Natural killer cell treated with Interleukin-12 subunit alpha and Interleukin-12 subunit beta and Interleukin-15 and Interleukin-18, amount 100 ng/mL, for 72 hours (primary cell): ENCODE measurements at regions not wholly inside any gene's neighbourhood (a gene's known extent, or its start where the extent isn't known, plus 50 kb on each side); places are given as distances from the start of the nearest gene placed in this dataset.

Experiments used
- ATAC-seq, 2 donors: fragments of 150-1000 bp; cut with Tn5 transposase in 1 of 2; sonication (Bioruptor Pico), chemical (Tn5 transposase) in 1 of 2; 2 replicates each; pipeline ENCODE4 v1.10.0; 2021
- DNase-seq: peaks from one replicate; pipeline ENCODE4 v3.0.0; 2022; ENCODE audit warnings: low spot score
- H3K27ac Mint-ChIP-seq, 2 donors: 1 replicate in 1 of 2; 2 replicates in 1 of 2; pipeline ENCODE4 v1.8.0; 2022; ENCODE audit warnings: mixed read lengths in 2 of 2, mild to moderate bottlenecking in 1 of 2, moderate library complexity in 1 of 2
- H3K27me3 Mint-ChIP-seq, 2 donors: 1 replicate in 1 of 2; 2 replicates in 1 of 2; pipeline ENCODE4 v1.8.0; 2022; ENCODE audit warnings: mixed read lengths in 2 of 2
- H3K36me3 Mint-ChIP-seq: one replicate; pipeline ENCODE4 v1.8.0; 2022; ENCODE audit warnings: mixed read lengths
- H3K4me1 Mint-ChIP-seq, 2 donors: 1 replicate in 1 of 2; 2 replicates in 1 of 2; pipeline ENCODE4 v1.8.0; 2022; ENCODE audit warnings: low read depth in 2 of 2, mixed read lengths in 2 of 2, mild to moderate bottlenecking in 1 of 2
- H3K4me3 Mint-ChIP-seq: one replicate; pipeline ENCODE4 v1.8.0; 2022; ENCODE audit warnings: mixed read lengths
- H3K9me3 Mint-ChIP-seq: 2 replicates; pipeline ENCODE4 v1.8.0; 2022; ENCODE audit warnings: mixed read lengths

DNA sequence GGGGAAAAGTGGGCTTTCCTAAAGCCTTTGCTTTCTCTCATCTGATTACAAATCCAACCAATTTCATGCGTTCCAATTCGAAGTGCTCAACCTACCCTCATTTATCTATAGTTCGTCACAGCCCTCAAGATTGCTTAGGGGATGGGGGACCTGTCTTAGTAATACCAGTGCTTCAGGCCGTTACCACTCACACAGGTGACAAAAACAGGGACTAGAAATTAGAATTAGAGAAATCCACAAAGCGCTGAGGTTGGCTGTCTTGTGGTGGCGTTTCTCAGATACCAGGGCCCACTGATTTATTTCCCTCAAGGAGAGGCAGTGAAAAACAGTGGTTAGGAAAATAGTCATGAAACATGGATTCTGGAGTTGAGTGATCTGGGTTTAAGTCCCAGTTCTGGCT is 121.6 kb upstream of the SPACA1 start:
- Mint-ChIP-seq H3K36me3 (no peaks in the 10 kb centered on the region), H3K27ac (no peak overlapping the region), H3K27me3 (peaks cover 9 to 26% of the 10 kb centered on the region in 2 donors), H3K9me3 (no peaks in the 10 kb centered on the region), H3K4me3 (no peak overlapping the region), H3K4me1 (peaks cover 34 to 43% of the 10 kb centered on the region in 2 donors)
- ATAC-seq (no peak), DNase-seq (no peak)

DNA sequence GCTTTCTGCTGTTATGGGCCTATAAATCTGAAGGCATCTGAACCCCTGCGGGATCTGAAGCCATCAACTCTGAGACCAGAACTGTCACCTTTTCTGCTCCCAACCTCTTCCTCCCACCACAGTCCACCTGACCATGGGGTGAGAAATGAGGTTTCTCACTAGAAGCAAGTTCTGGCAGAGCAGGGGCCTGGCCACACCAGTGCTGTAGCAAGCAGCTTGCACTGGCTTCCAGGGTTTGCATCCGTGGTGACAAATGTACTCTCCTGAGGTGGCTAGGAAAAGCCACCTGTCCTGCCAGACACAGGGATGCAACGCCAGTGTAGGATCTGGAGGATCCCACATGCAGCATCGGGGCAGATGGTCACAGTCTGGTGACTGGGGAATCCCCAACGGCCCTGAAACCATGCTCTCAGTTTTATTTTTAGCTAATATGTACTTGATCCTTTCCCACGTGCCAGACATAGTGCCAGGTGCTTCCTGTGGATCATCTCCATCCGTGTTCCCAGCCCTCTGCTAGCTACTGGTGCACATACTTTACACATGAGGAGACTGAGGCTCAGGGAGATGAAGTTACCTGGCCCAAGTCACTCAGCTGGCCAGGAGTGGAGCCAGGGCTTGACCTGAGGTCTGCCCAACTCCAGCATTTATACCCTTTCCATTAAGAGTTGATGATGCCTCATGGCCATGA is 122.1 kb upstream of the SPACA1 start:
- Mint-ChIP-seq H3K36me3 (no peaks in the 10 kb centered on the region), H3K4me1 (peaks cover 38 to 43% of the 10 kb centered on the region in 2 donors), H3K4me3 (no peak overlapping the region), H3K27me3 (peaks cover 15 to 32% of the 10 kb centered on the region in 2 donors), H3K27ac (no peak overlapping the region), H3K9me3 (no peaks in the 10 kb centered on the region)
- ATAC-seq (peak; percentile 76 to 79), DNase-seq (no peak)

DNA sequence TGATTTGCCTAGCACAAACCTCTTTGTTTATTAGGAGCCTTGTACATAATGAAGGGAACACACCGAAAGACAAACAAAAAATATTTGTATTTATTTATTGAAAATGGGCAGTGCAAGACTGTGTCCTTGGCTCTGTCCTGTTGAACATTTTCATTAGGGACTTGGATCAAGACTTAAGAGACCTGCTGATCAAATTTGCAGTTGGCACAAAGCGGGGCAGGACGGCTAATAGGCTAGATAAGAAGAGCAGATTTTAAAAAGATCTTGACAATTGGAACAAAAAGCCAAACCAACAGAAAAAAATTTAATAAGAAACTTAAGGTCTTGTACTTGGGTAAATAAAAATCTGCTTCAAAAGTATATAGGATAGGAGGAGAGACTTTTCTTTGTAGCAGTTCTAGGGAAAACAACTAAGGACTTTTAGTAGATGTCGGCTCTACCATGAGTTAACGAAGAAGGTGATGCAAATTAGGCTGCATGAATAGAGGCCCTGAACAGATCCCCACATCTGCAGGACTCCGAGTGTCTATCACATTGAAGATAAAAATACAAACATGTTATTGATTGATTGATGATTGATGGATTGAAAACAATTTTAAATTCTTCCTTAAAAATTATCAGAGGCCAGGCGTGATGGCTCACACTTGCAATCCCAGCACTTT is 124.1 kb upstream of the SPACA1 start:
- DNase-seq = no peak
- peaks cover 26 to 35% of the 10 kb centered on the region in 2 donors for H3K27me3 Mint-ChIP-seq
- H3K36me3 Mint-ChIP-seq = no peaks in the 10 kb centered on the region
- no peak for ATAC-seq
- H3K27ac Mint-ChIP-seq = peak overlapping the region in 1 of 2 donors; percentile 36
- H3K4me1 Mint-ChIP-seq = peaks cover 34 to 38% of the 10 kb centered on the region in 2 donors
- no peak overlapping the region for H3K4me3 Mint-ChIP-seq
- H3K9me3 Mint-ChIP-seq = no peaks in the 10 kb centered on the region

DNA sequence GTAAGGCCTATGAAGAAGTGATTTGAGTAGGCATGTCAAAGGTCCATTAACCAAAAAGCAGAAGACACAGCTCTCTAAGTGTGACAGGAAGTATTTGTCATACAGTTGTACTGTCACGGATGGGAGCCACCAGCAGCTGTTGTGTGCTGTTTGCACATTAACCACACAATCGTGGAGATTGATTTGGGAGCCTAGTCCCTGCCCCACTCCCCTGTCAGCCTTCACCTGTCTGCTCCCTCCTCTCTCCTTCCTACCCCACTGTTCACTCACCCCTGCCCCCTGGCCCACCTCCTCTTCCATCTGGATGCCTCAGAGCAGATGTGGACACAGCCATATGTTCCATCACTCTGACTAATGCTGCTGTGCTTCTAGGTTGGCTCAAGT is 124.7 kb upstream of the SPACA1 start:
- H3K4me3 Mint-ChIP-seq = peak overlapping the region; percentile 30
- H3K36me3 Mint-ChIP-seq = no peaks in the 10 kb centered on the region
- H3K9me3 Mint-ChIP-seq = no peaks in the 10 kb centered on the region
- DNase-seq (no peak), ATAC-seq (peak; percentile 76 to 91)
- peak overlapping the region in 1 of 2 donors; percentile 36 for H3K27ac Mint-ChIP-seq
- peaks cover 26 to 34% of the 10 kb centered on the region in 2 donors for H3K27me3 Mint-ChIP-seq
- peaks cover 34 to 38% of the 10 kb centered on the region in 2 donors for H3K4me1 Mint-ChIP-seq

DNA sequence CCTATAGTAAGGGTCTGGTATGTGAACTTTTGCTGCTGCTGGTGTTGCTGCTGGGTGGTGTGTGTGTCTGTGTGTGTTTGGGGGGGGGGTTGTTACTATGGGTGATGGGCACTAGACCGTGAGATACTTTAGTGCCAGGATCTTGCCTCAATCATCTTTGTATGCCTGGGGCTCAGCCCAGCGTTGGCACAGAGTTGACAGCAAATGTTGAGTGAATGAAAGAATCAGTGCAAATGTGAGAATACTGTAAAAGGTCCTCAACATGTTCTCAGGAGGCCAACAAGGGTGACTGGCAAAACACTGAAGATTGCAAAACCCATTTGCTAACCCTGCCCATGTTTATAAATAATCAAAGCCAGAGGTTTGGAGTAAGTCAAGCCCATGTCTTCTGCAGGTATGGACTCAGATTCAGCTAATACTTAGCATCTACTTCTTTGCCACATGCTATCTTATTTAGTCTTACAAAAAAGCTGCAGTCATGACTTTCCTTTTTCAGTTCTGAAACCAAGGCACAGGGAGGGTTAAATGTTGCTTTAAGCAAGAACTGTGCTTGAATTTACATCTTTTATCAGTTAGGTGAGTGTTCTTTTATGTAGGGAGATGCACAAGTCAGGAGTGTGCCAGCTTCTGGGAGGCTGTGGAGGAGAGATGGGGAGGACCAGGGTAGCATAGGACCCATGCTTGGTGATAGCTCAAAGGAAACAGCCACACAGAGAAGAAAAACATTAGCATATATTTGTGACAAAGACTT is 125.3 kb upstream of the SPACA1 start:
- DNase-seq = no peak
- Mint-ChIP-seq H3K27ac (peak overlapping the region in 1 of 2 donors; percentile 6), H3K9me3 (no peaks in the 10 kb centered on the region), H3K27me3 (peaks cover 26 to 30% of the 10 kb centered on the region in 2 donors), H3K4me1 (peaks cover 34 to 38% of the 10 kb centered on the region in 2 donors), H3K36me3 (no peaks in the 10 kb centered on the region), H3K4me3 (peak overlapping the region; percentile 30)
- ATAC-seq = peak in 1 of 2 donors; percentile 53

DNA sequence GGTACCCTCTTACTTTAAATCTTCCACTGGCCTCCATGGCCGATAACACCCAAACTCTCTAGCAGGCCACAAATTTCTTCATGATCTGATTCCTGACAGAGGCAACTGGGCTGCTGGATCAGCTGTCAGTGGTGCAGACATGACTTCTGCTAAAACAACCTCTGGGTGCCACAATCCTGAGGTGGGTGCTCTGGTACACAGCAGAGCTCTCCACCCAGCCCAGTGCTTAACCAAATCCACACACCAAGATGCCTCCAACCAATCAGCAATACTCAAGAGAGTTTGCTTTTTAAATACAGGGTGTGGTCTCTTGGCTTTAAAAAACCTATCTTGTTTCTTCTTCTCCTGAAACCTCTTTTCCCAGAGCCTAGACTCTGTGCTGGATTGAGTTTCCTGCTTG is 126.6 kb upstream of the SPACA1 start:
- Mint-ChIP-seq H3K9me3 (no peaks in the 10 kb centered on the region), H3K27ac (no peak overlapping the region)

DNA sequence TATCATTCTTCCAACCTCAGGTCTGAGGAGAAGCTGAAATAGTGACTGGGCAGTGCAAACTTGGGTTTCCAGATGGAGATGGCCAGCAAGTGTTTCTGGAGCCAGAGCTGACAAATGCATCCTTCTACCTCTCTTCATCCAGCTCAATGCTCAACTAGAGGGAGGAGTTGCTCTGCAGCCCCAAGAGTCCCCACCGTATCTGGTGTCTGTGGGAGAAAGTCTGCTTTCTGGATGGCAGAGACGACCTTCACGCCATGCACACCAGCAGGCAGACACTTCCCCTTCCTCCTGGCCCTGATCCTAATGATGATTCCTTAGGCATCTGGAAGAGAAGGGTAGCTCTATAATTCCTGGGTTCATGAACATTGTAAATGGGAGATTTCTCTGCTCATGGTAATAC is 127.4 kb upstream of the SPACA1 start:
- Mint-ChIP-seq H3K27me3 (peaks cover 26 to 34% of the 10 kb centered on the region in 2 donors), H3K9me3 (no peaks in the 10 kb centered on the region), H3K36me3 (no peaks in the 10 kb centered on the region), H3K4me3 (no peak overlapping the region), H3K4me1 (peaks cover 26 to 36% of the 10 kb centered on the region in 2 donors), H3K27ac (no peak overlapping the region)
- DNase-seq (no peak), ATAC-seq (no peak)

More for the DNA sequence above, 126.6 kb upstream of the SPACA1 start:
- no peak for DNase-seq
- no peak overlapping the region for H3K4me3 Mint-ChIP-seq
- H3K27me3 Mint-ChIP-seq = peaks cover 26 to 28% of the 10 kb centered on the region in 2 donors
- peaks cover 32 to 36% of the 10 kb centered on the region in 2 donors for H3K4me1 Mint-ChIP-seq
- H3K36me3 Mint-ChIP-seq = no peaks in the 10 kb centered on the region
- ATAC-seq = no peak

DNA sequence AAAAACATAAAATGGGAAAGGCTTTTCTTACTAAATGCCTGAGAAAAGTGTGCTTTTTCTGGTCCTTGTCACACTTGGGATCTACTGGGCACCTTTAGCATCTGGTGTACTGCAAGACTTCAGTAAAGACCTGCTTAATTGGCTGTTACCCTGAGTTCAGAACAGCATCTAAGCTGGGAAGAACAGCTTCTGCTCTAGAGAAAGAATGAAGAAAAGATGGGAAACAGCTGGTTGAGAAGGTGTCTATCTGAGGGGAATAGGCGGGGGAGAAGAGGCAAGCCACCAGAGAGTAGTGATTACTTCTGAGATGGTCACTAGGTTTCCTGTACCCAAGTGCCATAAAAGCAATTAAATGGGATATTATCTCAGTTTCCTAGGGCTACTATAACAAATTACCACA is 128.2 kb upstream of the SPACA1 start:
- ATAC-seq = no peak
- Mint-ChIP-seq H3K27ac (no peak overlapping the region), H3K4me1 (peaks cover 18 to 35% of the 10 kb centered on the region in 2 donors), H3K4me3 (no peak overlapping the region), H3K36me3 (no peaks in the 10 kb centered on the region), H3K27me3 (peaks cover 26 to 37% of the 10 kb centered on the region in 2 donors), H3K9me3 (no peaks in the 10 kb centered on the region)
- no peak for DNase-seq

DNA sequence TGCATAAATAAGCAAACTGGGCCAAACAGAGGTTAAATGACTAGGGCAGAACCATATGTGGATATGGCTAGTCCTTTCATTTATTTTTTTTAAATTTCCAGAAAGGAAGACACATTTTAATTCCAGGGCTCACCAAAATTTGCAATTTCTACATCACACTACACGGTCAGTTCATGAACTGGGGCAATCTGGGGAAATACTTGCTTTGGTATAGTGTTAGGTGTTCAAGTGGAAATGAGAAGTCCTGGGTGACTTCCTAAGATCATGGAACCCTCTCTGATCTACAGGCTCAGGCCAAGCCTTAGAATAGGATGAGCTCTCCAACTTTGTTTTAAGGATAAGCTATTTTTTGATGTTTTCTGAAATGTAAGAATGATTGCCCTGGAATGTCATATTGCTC is 128.6 kb upstream of the SPACA1 start:
- Mint-ChIP-seq H3K4me1 (peaks cover 17 to 32% of the 10 kb centered on the region in 2 donors), H3K9me3 (no peaks in the 10 kb centered on the region), H3K27ac (no peak overlapping the region), H3K27me3 (peaks cover 26 to 40% of the 10 kb centered on the region in 2 donors), H3K36me3 (no peaks in the 10 kb centered on the region), H3K4me3 (no peak overlapping the region)
- no peak for DNase-seq
- no peak for ATAC-seq

DNA sequence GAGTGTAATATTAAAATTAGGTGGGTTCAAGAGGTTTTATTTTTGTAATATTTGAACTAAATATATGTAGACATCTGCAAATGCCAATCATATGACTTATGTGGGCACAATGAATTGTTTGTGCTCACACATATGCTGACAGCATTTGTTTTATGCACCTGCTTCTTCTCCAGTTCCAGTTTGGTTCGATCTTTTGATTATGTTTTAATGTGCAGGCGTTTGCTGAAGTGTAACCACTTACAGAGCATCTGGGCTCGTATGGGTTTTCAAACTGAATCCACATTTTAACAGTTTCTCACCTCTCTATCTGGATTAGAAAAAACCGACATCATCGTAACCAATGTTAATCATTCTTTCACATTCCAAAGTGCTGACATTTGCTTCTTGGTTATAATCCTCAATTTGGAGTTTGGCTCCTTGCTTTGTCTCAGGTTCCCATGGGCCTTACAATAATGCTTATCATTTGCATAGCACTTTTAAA is 129.1 kb upstream of the SPACA1 start:
- H3K27me3 Mint-ChIP-seq = peaks cover 26 to 43% of the 10 kb centered on the region in 2 donors
- DNase-seq = no peak
- peaks cover 17 to 33% of the 10 kb centered on the region in 2 donors for H3K4me1 Mint-ChIP-seq
- H3K9me3 Mint-ChIP-seq = no peaks in the 10 kb centered on the region
- ATAC-seq = no peak
- no peaks in the 10 kb centered on the region for H3K36me3 Mint-ChIP-seq
- H3K4me3 Mint-ChIP-seq = no peak overlapping the region
- no peak overlapping the region for H3K27ac Mint-ChIP-seq

DNA sequence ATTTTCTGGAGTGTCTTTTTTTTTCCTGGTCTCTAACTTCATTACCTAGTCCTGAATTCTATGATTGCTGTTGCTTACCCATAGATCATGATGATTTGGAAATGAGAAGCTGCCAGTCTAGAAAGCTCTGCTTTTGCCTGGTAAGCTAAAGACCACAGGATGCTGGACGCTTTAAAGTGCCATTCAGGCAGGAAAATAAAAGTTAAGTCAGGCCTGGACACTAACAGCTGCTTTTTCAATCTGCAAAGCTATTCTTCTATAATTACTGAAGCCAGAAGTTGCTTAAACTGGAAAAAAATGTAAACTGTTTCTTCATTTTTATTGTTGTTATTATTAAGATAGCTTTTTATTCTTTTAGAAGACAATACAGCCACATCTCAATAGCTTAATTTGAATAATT is 129.8 kb upstream of the SPACA1 start:
- Mint-ChIP-seq H3K36me3 (no peaks in the 10 kb centered on the region), H3K27me3 (peaks cover 26 to 47% of the 10 kb centered on the region in 2 donors), H3K27ac (no peak overlapping the region), H3K4me1 (peaks cover 13 to 30% of the 10 kb centered on the region in 2 donors), H3K4me3 (no peak overlapping the region), H3K9me3 (no peaks in the 10 kb centered on the region)
- ATAC-seq = no peak
- DNase-seq = no peak

DNA sequence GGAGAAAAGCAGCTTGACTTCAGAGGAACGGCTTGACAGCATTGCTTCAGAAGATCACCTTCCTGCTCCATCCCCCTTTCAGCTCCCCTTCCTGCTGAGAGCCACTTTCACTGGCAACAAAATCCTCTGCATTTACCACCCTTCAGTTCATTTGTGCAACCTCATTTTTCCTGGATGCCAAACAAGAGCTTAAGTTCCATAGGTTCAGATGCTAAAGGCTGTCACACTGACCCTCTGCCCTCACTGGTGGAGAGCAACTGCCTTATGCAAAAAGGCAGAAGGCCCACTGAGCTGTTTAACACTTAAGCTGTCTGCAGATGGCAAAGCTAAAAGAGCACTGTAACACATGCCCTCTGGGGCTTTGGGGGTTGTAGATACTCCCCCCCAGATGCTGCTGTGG is 131.2 kb upstream of the SPACA1 start:
- peaks cover 3 to 22% of the 10 kb centered on the region in 2 donors for H3K4me1 Mint-ChIP-seq
- H3K27me3 Mint-ChIP-seq = peaks cover 35 to 51% of the 10 kb centered on the region in 2 donors
- H3K4me3 Mint-ChIP-seq = no peak overlapping the region

DNA sequence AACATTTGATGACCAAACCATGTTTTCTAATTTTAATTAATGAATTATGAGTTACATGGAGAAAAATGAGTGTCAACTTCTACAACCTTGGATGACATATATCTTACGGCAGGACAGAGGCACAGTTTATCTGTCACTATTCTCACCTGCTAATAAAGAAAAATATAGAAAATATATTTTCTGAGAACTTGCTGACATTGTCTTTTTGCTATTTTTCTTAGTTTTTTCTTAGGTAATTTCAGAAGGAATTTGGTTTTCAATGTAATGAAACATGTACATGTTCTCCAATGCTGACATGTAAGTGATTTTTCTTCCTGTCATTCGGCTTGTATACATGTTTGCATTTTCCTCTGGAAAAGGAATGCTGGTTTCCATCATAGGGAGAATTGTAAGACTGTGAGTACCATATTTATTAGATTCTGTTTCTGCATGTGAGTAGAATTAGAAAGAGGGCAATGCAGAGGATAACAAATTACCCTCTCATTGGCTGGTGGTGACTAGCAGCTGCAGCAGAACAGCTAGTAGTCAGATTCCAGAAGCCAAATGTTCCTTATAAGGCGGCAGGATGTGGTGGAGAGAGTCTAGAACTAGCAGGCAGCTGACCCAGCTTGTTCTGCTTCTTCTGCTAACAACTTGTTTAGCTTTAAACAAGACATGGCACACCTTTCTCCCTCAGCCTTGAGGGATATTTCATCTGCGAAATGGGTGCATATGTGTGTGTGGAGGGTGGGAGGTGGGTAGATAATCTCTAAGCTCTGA is 132.8 kb upstream of the SPACA1 start:
- no peak for DNase-seq
- Mint-ChIP-seq H3K9me3 (no peaks in the 10 kb centered on the region), H3K27ac (no peak overlapping the region), H3K4me1 (peaks cover 6 to 24% of the 10 kb centered on the region in 2 donors), H3K27me3 (peaks cover 35 to 53% of the 10 kb centered on the region in 2 donors), H3K4me3 (no peak overlapping the region), H3K36me3 (peaks cover 12% of the 10 kb centered on the region)
- ATAC-seq = peak in 1 of 2 donors; percentile 79

More for the DNA sequence above, 131.2 kb upstream of the SPACA1 start:
- ATAC-seq = no peak
- Mint-ChIP-seq H3K27ac (no peak overlapping the region), H3K36me3 (no peaks in the 10 kb centered on the region), H3K9me3 (no peaks in the 10 kb centered on the region)
- DNase-seq = no peak
